ENCODE measurements at regions not wholly inside any gene's neighbourhood (a gene's known extent, or its start where the extent isn't known, plus 50 kb on each side); places are given as distances from the start of the nearest gene placed in this dataset.
"Not testable (repeated sequence)": the region's sequence is repeated elsewhere in the genome, so short reads cannot be mapped to it uniquely, and the experiment has no call there.

DNA sequence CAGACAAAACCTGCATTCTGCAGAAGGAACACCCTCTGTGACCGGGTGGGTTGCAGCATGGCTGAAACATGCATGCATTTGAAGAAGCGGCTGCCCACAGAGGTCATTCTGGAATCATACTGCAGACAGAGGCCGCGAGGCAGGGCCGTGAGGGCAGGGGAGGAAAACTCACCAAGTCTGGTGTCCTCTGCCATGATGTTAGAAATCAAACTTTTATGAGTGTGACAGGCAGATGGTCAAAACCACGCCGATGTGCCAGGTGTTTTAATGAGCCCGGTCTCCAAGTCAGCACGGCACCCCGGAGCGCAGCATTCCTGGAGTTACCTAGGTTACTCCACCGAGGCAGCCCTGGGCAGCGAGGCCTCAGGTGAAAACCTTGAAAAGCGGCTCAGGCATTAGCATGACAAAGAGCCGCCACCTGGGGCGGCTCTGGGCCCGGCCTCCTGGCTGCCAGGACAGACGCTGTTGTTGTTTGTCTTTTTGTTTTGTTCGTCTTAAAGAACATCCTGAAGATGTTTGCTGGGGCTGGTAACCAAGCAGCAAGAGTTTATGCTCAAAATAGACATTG is 255.6 kb downstream of the ERMARD start:
- no peak for DNase-seq
- Mint-ChIP-seq H3K9me3 (peaks cover 25% of the 10 kb centered on the region), H3K4me1 (no peaks in the 10 kb centered on the region), H3K36me3 (ENCODE audit: low read depth) (no peaks in the 10 kb centered on the region), H3K27ac (no peak overlapping the region), H3K27me3 (peaks cover 3% of the 10 kb centered on the region), H3K4me3 (no peak overlapping the region)
- ChIA-PET POLR2A (no interaction called here), CTCF (interaction anchor here (1.5 kb wide), 1 partner anchor 16 kb away, joined by 4 read pairs; no protein-coding TSS in a partner anchor)

DNA sequence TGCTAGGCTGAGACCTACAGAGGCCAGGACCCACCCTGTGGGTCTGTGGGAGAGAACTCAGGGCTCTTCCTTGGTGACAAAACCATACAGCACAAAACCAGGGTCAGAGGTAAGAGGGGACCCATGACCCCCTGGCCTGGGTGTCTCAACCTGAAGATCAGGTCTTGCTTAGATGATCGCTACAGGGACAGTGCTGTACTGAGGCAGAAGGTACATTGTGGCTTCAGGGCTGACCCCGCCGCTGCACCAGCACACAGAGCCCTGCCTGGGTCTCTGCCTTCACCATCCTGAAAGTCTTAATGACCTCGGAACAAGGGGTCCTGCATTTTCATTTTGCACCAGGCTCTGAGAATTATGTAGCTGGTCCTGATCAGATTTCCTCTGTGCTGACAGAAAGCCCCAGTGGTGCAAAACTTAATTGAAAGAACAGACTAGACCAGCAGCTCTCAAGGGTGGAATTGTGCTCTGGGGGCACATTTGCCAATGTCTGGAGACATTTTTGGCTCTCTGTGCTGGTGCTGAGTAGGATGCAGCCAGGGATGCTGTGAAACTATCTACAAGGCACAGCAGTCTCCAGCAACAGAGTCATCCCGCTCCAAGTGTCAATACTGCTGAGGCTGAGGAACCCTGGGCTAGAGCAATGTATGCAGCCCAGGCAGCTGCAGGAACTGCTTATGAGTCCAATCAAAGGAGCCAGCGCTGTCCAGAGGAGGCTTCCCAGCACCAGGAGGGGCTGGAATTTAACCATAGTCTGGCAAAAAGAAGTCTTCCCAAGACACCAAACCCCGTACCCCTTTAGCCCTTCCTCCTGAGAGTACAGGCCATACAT is 254.9 kb downstream of the ERMARD start:
- no peaks in the 10 kb centered on the region for H3K36me3 Mint-ChIP-seq (ENCODE audit: low read depth)
- POLR2A ChIA-PET: no interaction called here
- H3K27me3 Mint-ChIP-seq: no peaks in the 10 kb centered on the region
- no peak for DNase-seq
- H3K4me3 Mint-ChIP-seq: no peak overlapping the region
- peaks cover 26% of the 10 kb centered on the region for H3K9me3 Mint-ChIP-seq
- no peak overlapping the region for H3K27ac Mint-ChIP-seq
- no peaks in the 10 kb centered on the region for H3K4me1 Mint-ChIP-seq
- CTCF ChIA-PET: no interaction called here

DNA sequence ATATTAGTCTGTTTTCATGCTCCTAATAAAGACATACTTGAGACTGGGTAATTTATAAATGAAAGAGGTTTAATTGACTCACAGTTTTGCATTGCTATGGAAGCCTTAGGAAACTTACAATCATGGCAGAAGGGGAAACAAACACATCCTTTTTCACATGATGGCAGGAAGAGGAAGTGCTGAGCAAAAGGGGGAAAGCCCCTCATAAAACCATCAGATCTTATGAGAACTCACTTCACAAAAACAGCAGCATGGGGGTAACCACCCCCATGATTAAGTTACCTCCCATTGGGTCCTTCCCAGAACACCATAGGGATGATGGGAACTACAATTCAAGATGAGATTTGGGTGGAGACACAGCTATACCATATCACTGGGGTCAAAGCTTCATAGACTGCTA is 254.2 kb downstream of the ERMARD start:
- DNase-seq: no peak
- Mint-ChIP-seq H3K4me1 (no peaks in the 10 kb centered on the region), H3K27ac (no peak overlapping the region), H3K9me3 (peaks cover 26% of the 10 kb centered on the region), H3K36me3 (ENCODE audit: low read depth) (no peaks in the 10 kb centered on the region), H3K27me3 (no peaks in the 10 kb centered on the region), H3K4me3 (no peak overlapping the region)
- ChIA-PET CTCF (no interaction called here), POLR2A (no interaction called here)

DNA sequence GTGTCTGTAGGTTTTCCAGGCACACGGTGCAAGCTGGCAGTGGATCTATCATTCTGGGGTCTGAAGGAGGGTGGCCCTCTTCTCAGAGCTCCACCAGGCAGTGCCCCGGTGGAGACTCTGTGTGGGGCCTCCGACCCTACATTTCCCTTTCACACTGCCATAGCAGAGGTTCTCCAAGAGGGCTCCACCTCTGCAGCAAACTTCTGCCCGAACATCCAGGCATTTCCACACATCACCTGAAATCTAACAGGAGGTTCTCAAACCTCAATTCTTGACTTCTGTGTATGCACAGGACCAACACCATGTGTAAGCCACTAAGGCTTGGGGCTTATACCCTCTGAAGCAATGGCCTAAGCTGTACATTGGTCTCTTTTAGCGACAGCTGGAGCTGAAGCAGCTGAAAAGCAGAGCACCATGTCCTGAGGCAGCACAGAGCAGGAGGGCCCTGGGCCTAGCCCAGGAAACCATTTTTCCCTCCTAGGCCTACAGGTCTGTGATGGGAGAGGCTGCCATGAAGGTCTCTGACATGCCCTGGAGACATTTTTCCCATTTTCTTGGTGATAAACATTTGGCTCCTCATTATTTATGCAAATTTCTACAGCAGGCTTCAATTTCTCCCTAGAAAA is 253.3 kb downstream of the ERMARD start:
- no peaks in the 10 kb centered on the region for H3K4me1 Mint-ChIP-seq
- no peak for DNase-seq
- no peaks in the 10 kb centered on the region for H3K27me3 Mint-ChIP-seq
- ChIA-PET CTCF (no interaction called here), POLR2A (no interaction called here)
- no peak overlapping the region for H3K27ac Mint-ChIP-seq
- peaks cover 26% of the 10 kb centered on the region for H3K9me3 Mint-ChIP-seq
- no peak overlapping the region for H3K4me3 Mint-ChIP-seq
- H3K36me3 Mint-ChIP-seq (ENCODE audit: low read depth): no peaks in the 10 kb centered on the region

DNA sequence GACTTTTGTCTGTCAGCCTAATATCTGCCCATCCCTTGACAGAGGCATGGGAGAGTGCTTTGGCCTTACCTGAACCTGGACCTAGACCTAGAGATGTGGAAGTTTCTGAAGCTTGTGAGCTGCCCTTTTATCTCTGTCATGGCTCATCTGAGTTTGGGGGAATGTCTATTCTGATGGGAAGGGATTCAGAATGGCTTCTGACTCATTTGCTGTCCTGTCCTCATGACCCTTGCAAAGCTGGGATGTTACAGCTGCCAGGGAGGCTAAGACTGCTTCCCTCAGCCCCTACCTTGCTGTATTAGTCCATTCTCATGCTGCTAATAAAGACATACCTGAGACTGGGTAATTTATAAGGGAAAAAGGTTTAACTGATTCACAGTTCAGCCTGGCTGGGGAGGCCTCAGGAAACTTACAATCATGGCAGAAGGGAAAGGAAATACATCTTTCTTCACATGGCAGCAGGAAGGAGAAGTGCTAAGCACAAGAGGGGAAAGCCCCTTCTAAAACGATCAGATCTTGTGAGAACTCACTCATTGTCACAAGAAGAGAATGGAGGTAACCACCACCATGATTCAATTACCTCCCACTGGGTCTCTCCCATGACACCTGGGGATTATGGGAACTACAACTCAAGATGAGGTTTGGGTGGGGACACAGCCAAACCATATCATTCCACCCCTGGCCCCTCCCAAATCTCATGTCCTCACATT is 252.2 kb downstream of the ERMARD start:
- H3K9me3 Mint-ChIP-seq: peaks cover 26% of the 10 kb centered on the region
- no peaks in the 10 kb centered on the region for H3K36me3 Mint-ChIP-seq (ENCODE audit: low read depth)
- DNase-seq: no peak
- no peaks in the 10 kb centered on the region for H3K4me1 Mint-ChIP-seq
- no peak overlapping the region for H3K27ac Mint-ChIP-seq
- POLR2A ChIA-PET: no interaction called here
- H3K27me3 Mint-ChIP-seq: no peaks in the 10 kb centered on the region
- no peak overlapping the region for H3K4me3 Mint-ChIP-seq
- CTCF ChIA-PET: no interaction called here

DNA sequence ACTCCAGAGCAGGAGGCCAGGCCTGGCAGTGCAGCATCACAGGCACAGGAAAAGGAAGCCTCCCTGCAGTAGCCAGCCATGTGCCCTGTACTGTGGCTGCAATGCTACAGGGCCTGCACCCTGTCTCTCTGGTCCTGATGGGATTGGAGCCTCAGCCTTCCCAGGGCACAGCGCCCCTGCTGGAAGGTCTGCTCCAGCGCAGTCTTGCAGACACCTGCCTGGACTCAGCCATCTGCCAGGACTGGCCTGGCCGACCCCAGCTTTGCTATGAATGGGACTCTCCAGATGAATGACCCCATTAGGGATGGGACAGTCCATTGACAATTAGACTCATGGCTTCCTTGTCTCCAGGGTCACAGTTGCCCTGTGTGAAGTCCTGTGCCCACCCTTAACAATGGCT is 251.6 kb downstream of the ERMARD start:
- Mint-ChIP-seq H3K27me3 (no peaks in the 10 kb centered on the region), H3K27ac (no peak overlapping the region), H3K4me3 (no peak overlapping the region), H3K4me1 (no peaks in the 10 kb centered on the region), H3K9me3 (peaks cover 26% of the 10 kb centered on the region), H3K36me3 (ENCODE audit: low read depth) (no peaks in the 10 kb centered on the region)
- CTCF ChIA-PET: no interaction called here
- POLR2A ChIA-PET: no interaction called here
- no peak for DNase-seq

DNA sequence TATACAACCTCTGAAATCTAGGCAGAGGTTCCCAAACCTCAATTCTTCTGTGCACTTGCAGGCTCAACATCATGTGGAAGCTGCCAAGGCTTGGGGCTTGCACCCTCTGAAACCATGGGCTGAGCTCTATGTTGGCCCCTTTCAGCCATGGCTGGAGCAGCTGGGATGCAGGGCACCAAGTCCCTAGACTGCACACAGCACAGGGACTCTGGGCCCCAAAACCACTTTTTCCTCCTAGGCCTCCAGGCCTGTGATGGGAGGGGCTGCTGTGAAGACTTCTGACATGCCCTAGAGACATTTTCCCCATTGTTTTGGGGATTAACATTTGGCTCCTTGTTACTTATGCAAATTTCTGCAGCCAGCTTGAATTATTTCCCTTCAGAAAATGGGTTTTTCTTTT is 250.4 kb downstream of the ERMARD start:
- H3K4me3 Mint-ChIP-seq; H3K27ac Mint-ChIP-seq; H3K4me1 Mint-ChIP-seq; DNase-seq; H3K36me3 Mint-ChIP-seq (ENCODE audit: low read depth); CTCF ChIA-PET; POLR2A ChIA-PET; H3K27me3 Mint-ChIP-seq: not testable (repeated sequence)
- peaks cover 26% of the 10 kb centered on the region for H3K9me3 Mint-ChIP-seq

DNA sequence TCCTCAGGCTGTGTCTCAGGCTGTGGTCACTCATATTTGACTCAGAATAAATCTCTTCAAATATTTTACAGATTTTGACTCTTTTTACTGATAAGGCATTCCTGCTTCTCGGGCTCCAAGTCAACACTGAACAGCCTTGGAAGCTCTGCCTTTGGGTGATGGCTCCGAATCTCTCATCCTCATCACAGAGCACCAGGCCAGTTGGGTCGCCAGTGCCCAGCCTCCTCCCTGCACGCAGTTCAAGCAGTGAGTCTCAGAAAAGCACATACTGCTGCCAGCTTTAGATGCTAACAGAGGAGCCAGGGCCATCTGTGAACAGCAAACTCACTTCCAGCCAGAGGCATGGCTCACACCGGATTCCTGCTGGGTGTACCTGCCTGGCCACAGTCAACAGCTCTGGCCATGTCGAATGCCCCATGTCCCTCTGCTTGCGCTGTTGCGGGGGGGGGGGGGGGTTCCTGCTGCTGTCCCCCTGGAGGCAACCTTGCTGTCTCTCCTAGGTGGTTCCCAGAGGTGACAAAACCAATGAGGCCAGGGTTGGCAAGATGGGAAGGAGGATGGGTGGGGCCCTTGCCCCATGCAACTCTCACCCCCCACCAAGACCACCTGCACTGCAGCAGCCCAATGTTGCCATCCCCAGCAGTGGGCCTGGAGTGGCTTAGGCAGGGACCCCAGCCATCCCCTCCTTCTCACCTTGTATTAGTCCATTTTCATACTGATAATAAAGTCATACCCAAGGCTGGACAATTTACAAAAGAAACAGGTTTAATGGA is 248.8 kb downstream of the ERMARD start:
- no peak overlapping the region for H3K4me3 Mint-ChIP-seq
- H3K4me1 Mint-ChIP-seq: no peaks in the 10 kb centered on the region
- POLR2A ChIA-PET: no interaction called here
- peaks cover 22% of the 10 kb centered on the region for H3K9me3 Mint-ChIP-seq
- no peaks in the 10 kb centered on the region for H3K27me3 Mint-ChIP-seq
- CTCF ChIA-PET: no interaction called here
- no peaks in the 10 kb centered on the region for H3K36me3 Mint-ChIP-seq (ENCODE audit: low read depth)
- H3K27ac Mint-ChIP-seq: no peak overlapping the region
- no peak for DNase-seq

DNA sequence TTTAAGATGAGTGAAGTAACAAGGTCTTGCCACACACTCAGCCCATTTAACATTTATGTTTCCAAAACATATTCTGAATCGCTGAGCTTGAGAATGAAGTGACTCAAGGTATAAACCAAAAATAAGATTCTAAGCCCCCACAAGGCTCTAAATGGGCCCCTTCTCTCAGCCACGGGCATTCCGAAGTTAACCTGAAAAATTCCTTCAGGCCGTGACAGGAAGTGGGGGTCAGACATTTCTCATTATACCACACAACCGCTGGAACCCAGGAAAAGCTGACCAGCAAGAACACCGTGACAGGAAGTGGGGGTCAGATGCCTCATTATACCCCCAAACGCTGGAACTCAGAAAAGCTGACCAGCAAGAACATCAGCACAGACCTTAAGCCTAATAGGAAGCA is 247.9 kb downstream of the ERMARD start:
- no peak overlapping the region for H3K27ac Mint-ChIP-seq
- CTCF ChIA-PET: no interaction called here
- H3K4me1 Mint-ChIP-seq: no peaks in the 10 kb centered on the region
- DNase-seq: no peak
- POLR2A ChIA-PET: no interaction called here
- no peak overlapping the region for H3K4me3 Mint-ChIP-seq
- H3K36me3 Mint-ChIP-seq (ENCODE audit: low read depth): no peaks in the 10 kb centered on the region
- no peaks in the 10 kb centered on the region for H3K27me3 Mint-ChIP-seq
- H3K9me3 Mint-ChIP-seq: peaks cover 19% of the 10 kb centered on the region

DNA sequence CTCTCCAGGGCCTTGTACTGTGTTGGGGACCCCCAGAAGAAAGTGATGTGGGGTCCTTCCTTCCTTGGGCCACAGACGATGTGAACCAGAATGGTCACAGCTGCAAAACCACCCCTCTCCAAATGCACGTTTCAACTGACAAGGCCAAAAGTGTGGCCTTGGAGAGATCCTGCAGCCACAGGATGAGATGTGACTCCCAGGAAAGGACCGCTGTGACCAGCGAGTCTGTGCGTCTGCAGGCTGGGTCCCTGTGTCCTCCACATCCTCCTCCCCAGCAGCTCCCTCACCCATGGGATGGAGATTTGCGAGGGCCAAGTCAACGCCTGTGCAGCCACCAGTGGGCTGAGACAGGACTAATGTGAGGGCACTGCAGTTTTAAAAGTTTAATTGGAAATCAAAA is 247.0 kb downstream of the ERMARD start:
- no peak overlapping the region for H3K27ac Mint-ChIP-seq
- CTCF ChIA-PET: no interaction called here
- no peaks in the 10 kb centered on the region for H3K36me3 Mint-ChIP-seq (ENCODE audit: low read depth)
- no peak overlapping the region for H3K4me3 Mint-ChIP-seq
- peaks cover 3% of the 10 kb centered on the region for H3K4me1 Mint-ChIP-seq
- no peak for DNase-seq
- H3K9me3 Mint-ChIP-seq: peaks cover 12% of the 10 kb centered on the region
- POLR2A ChIA-PET: no interaction called here
- no peaks in the 10 kb centered on the region for H3K27me3 Mint-ChIP-seq

DNA sequence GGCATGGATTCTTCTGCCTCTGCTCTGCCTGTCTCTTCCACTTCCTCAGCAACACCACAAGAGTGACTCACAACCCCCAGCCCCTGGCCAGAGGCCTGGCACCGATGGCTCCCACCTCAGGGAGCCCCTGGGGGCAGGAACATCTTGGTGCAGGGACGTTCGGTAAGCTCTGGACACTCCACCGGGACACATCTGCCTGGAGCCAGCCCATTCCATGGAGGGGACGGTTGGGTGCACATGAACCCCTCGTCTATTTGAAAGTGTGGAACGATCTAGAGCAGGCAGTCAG is 246.5 kb downstream of the ERMARD start:
- CTCF ChIA-PET: no interaction called here
- no peaks in the 10 kb centered on the region for H3K27me3 Mint-ChIP-seq
- no peak overlapping the region for H3K4me3 Mint-ChIP-seq
- peaks cover 3% of the 10 kb centered on the region for H3K4me1 Mint-ChIP-seq
- DNase-seq: no peak
- H3K36me3 Mint-ChIP-seq (ENCODE audit: low read depth): no peaks in the 10 kb centered on the region
- H3K9me3 Mint-ChIP-seq: peaks cover 8% of the 10 kb centered on the region
- POLR2A ChIA-PET: no interaction called here
- H3K27ac Mint-ChIP-seq: no peak overlapping the region

DNA sequence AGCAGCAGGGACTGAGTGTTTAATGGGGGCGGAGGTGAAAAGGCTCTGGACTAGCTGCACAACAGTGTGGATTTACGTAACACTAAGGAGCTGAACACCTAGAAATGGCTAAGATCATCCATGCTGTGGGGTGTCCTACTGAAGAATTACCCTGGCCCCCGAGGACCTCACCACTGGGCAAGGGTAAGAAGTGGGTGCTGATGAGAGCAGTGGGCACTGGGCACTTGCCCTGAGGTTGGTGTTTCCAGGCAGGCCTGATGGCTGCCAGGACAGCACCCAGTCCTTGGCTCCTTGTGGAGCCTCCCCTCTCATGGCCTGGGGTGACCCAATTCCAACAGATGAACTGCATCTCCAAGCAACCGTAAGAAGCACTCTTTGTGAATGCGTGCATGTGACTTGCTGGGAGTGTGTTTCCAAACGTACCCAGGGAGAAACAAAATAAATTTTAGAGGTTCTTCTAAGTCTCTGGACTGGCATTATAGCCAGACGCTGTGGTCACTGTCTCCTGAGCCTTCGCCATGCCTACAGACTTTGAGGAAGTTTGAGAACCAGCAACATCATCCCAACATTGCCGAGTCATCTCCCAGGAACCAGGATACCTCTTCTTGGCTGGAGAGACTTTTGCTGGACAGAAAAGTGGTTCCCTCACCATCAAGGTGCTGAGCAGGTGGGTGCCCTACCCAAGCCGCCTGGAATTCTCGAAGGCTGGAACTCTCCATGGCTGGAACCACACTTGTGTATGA is 245.9 kb downstream of the ERMARD start:
- no peaks in the 10 kb centered on the region for H3K36me3 Mint-ChIP-seq (ENCODE audit: low read depth)
- H3K27ac Mint-ChIP-seq: no peak overlapping the region
- peaks cover 4% of the 10 kb centered on the region for H3K9me3 Mint-ChIP-seq
- ChIA-PET POLR2A (no interaction called here), CTCF (no interaction called here)
- no peaks in the 10 kb centered on the region for H3K27me3 Mint-ChIP-seq
- no peak overlapping the region for H3K4me3 Mint-ChIP-seq
- peaks cover 6% of the 10 kb centered on the region for H3K4me1 Mint-ChIP-seq
- no peak for DNase-seq

All from activated CD4-positive, alpha-beta T cell treated with anti-CD3 and anti-CD28 coated beads, Interleukin-2, amount 10 ng/mL, durations not matched to agents 7 days and 5 days (primary cell).